HG03066 (cell line): ENCODE measurements at regions not wholly inside any gene's neighbourhood (a gene's known extent, or its start where the extent isn't known, plus 50 kb on each side); places are given as distances from the start of the nearest gene placed in this dataset.

Source experiments
- ATAC-seq: cut with Tn5 transposase; IDR thresholded peaks from one replicate; pipeline ENCODE4 v1.9.1; 2021; ENCODE audit warnings: low read depth; ENCODE audit not compliant: unreplicated experiment

- ATAC-seq, result no peak
Measured at GRCh38 chr7:41384418-41384817, 318.5 kb downstream of the INHBA start.

GRCh38 chr7:41383596-41383995, 319.3 kb downstream of the INHBA start:
- ATAC-seq, result no peak

GRCh38 chr7:41378156-41378555, 324.7 kb downstream of the INHBA start:
- ATAC-seq, result no peak

GRCh38 chr7:41375582-41375981, 327.3 kb downstream of the INHBA start:
- no peak for ATAC-seq

- no peak for ATAC-seq
Measured at GRCh38 chr7:41374150-41374848, 328.6 kb downstream of the INHBA start.

GRCh38 chr7:41367967-41368882, 334.7 kb downstream of the INHBA start:
- ATAC-seq, result no peak

GRCh38 chr7:41351091-41351490, 351.8 kb downstream of the INHBA start:
- no peak for ATAC-seq

- no peak for ATAC-seq
Measured at GRCh38 chr7:41346878-41347277, 356.0 kb downstream of the INHBA start.

GRCh38 chr7:41339913-41340676, 362.8 kb downstream of the INHBA start:
- no peak for ATAC-seq

- no peak for ATAC-seq
Measured at GRCh38 chr7:41336981-41337380, 365.9 kb downstream of the INHBA start.

- no peak for ATAC-seq
Measured at GRCh38 chr7:41336455-41336952, 366.4 kb downstream of the INHBA start.

GRCh38 chr7:41334071-41334862, 368.6 kb downstream of the INHBA start:
- ATAC-seq, result no peak

GRCh38 chr7:41333511-41333910, 369.4 kb downstream of the INHBA start:
- no peak for ATAC-seq

- ATAC-seq, result no peak
Measured at GRCh38 chr7:41331194-41331593, 371.7 kb downstream of the INHBA start.

- no peak for ATAC-seq
Measured at GRCh38 chr7:41328544-41328943, 374.3 kb downstream of the INHBA start.

- ATAC-seq, result no peak
Measured at GRCh38 chr7:41328131-41328530, 374.8 kb downstream of the INHBA start.

- no peak for ATAC-seq
Measured at GRCh38 chr7:41326616-41327015, 376.3 kb downstream of the INHBA start.

- ATAC-seq, result no peak
Measured at GRCh38 chr7:41323806-41324205, 379.1 kb downstream of the INHBA start.

GRCh38 chr7:41319581-41319980, 383.3 kb downstream of the INHBA start:
- ATAC-seq, result no peak

- no peak for ATAC-seq
Measured at GRCh38 chr7:41316410-41316809, 386.5 kb downstream of the INHBA start.
